IMR-90 (cell line): ENCODE measurements at regions not wholly inside any gene's neighbourhood (a gene's known extent, or its start where the extent isn't known, plus 50 kb on each side); places are given as distances from the start of the nearest gene placed in this dataset.

Source experiments
- CTCF ChIP-seq: conservative IDR thresholded peaks from 2 replicates; pipeline ENCODE4 v1.5.1; 2012; ENCODE audit warnings: mild to moderate bottlenecking, low read depth, low read length, improper control_type of control experiment
- POLR2A ChIP-seq: IDR thresholded peaks from 2 replicates; pipeline ENCODE4 v1.6.1; 2012; ENCODE audit warnings: mild to moderate bottlenecking, low read depth, low read length
- RAD21 ChIP-seq: IDR thresholded peaks from 2 replicates; pipeline ENCODE4 v1.6.1; 2012; ENCODE audit warnings: low read length, improper control_type of control experiment
- RCOR1 ChIP-seq: IDR thresholded peaks from 2 replicates; pipeline ENCODE4 v1.6.1; 2012; ENCODE audit warnings: mild to moderate bottlenecking, low read length, improper control_type of control experiment; ENCODE audit not compliant: insufficient replicate concordance

DNA sequence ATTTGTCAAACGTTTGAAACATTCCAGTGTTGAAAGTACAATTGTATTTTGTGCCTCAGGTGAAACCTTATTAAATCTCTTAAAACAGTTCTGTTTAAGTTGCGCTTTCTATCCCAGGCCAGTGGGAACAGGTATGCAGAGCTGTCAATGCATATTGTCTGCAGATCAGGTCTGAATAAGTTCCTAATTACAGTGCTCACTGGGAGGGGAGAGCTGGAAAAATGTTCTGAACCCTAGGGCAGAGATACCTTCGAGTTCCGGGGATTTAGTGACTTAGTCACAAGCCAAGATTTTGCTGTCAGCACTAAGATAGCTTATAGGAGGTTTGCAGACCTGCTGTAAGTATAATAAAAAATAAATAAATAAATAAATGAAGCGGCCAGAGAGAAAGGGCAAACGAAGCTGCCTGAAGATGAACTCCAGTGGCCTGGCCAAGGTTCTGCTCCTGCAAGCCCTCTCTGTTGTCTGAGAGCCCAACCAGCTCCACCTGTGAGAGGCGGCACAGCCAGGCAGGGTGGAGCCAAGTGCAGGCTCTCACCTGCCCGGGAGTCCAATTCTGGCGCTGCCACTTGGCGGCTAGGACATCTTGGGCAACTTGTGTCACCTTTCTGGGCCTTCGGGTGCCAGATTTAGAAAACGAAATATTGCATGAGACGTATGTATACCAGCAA, 97.9 kb upstream of the SLC7A1 start:
- TF ChIP-seq CTCF: no peak
- no peak for TF ChIP-seq RAD21
- TF ChIP-seq POLR2A: no peak
- no peak for TF ChIP-seq RCOR1
